Adrenal gland (tissue), 9 donors: ENCODE measurements at regions not wholly inside any gene's neighbourhood (a gene's known extent, or its start where the extent isn't known, plus 50 kb on each side); places are given as distances from the start of the nearest gene placed in this dataset.

Experiments
- DNase-seq, 7 donors: peaks; one replicate each; pipeline ENCODE4 v3.0.0-alpha.2; 2019 to 2020
- H3K27ac ChIP-seq, 5 donors: fragments of 200-600 bp; sonication (generic) in 4 of 5; 1 replicate in 3 of 5; 2 replicates in 2 of 5; pipeline versions ENCODE4 v1.5.1 to v1.8.0; 2016 to 2020; ENCODE audit warnings: mild to moderate bottlenecking in 1 of 5
- H3K27me3 ChIP-seq: fragments of 200-600 bp; 2 replicates; pipeline ENCODE4 v1.8.0; 2021
- H3K36me3 ChIP-seq, 2 donors: fragments of 200-600 bp; replicated peaks in 1 of 2; 1 replicate in 1 of 2; 2 replicates in 1 of 2; pipeline versions ENCODE4 v1.5.1 to v1.8.0; 2018 to 2022
- H3K4me1 ChIP-seq, 2 donors: fragments of 200-600 bp; replicated peaks in 1 of 2; 1 replicate in 1 of 2; 2 replicates in 1 of 2; pipeline versions ENCODE4 v1.5.1 to v1.8.0; 2018 to 2021
- H3K4me3 ChIP-seq, 4 donors: fragments of 200-600 bp; sonication (generic) in 3 of 4; one replicate each; pipeline ENCODE4 v1.5.1; 2016 to 2018
- H3K9me3 ChIP-seq, 3 donors: fragments of 200-600 bp; sonication (generic) in 1 of 3; replicated peaks in 1 of 3; 1 replicate in 2 of 3; 2 replicates in 1 of 3; pipeline versions ENCODE4 v1.5.1 to v1.8.0; 2016 to 2021
- POLR2A ChIP-seq, 2 donors: fragments of 450-650 bp; IDR thresholded peaks; one replicate each; pipeline ENCODE4 v1.6.1; 2017; ENCODE audit warnings: antibody characterized with exemption in 2 of 2, mild to moderate bottlenecking in 2 of 2, moderate library complexity in 1 of 2
- WGBS, 4 donors: extraction: QIAGEN DNeasy Blood & Tissue Kit in 2 of 4; methylation state at CpG; one replicate each; pipeline versions ENCODE4 v1.1.5 to v1.1.7; 2013 to 2017; 5-methylcytosine and 5-hydroxymethylcytosine counted together
- intact Hi-C, 2 donors: fragments of 100-400 bp; cut with DNase I; formaldehyde crosslinking; loops; one replicate each; pipeline versions ENCODE4 v1.14.1 to v1.15.0; 2022 to 2023
- TF ChIP-seq, protein P1 (sequence below), 6 experiments: fragments of 450-650 bp in 4 of 6; fragments of 200-600 bp in 2 of 6; sonication (generic) in 1 of 6; IDR thresholded peaks; 1 replicate in 5 of 6; 2 replicates in 1 of 6; pipeline versions ENCODE4 v1.5.1 to v1.8.0; 2016 to 2021; ENCODE audit warnings: antibody characterized with exemption in 6 of 6, mild to moderate bottlenecking in 2 of 6, moderate library complexity in 1 of 6
- donor health status: healthy with polysubstance abuse.
- donor health status: Bipolar disorder and iron deficiency.
- donor health status: DM: yes; HTN: yes; CAD: no.
- donor health status: DM: no; HTN: no; CAD: no.
- donor health status: DM: no; HTN: no; CAD: no.

DNA sequence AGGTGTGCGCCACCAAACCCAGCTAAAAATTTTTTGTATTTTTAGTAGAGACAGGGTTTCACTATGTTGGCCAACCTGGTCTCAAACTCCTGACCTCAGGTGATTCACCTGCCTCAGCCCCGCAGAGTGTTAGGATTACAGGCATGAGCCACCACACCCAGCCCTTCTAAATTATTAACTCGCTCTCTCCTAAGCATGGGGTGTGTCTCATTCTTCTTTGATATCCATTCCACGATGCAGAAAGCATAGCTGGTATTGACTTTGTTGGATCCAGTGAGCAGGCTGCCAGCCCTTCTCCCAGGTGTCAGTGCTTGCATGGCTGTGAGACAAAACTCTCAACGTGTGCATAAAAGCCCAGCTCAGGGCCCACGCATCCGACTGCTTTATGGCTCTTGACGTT is 254.1 kb upstream of the PFKP start:
- no peaks in the 10 kb centered on the region for H3K36me3 ChIP-seq
- no peak for DNase-seq
- no peak for TF ChIP-seq POLR2A (IDR thresholded peaks at IDR 0.05)
- TF ChIP-seq, protein P1, sequence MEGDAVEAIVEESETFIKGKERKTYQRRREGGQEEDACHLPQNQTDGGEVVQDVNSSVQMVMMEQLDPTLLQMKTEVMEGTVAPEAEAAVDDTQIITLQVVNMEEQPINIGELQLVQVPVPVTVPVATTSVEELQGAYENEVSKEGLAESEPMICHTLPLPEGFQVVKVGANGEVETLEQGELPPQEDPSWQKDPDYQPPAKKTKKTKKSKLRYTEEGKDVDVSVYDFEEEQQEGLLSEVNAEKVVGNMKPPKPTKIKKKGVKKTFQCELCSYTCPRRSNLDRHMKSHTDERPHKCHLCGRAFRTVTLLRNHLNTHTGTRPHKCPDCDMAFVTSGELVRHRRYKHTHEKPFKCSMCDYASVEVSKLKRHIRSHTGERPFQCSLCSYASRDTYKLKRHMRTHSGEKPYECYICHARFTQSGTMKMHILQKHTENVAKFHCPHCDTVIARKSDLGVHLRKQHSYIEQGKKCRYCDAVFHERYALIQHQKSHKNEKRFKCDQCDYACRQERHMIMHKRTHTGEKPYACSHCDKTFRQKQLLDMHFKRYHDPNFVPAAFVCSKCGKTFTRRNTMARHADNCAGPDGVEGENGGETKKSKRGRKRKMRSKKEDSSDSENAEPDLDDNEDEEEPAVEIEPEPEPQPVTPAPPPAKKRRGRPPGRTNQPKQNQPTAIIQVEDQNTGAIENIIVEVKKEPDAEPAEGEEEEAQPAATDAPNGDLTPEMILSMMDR (IDR thresholded peaks at IDR 0.05), result no peak
- H3K4me3 ChIP-seq, result no peak overlapping the region
- H3K9me3 ChIP-seq, result no peaks in the 10 kb centered on the region
- H3K4me1 ChIP-seq, result no peaks in the 10 kb centered on the region
- intact Hi-C loops, result no loop called here
- WGBS, 4 donors, result 62 to 76% (median 68%) methylated on average over 8 of the region's 8 CpGs
- no peaks in the 10 kb centered on the region for H3K27me3 ChIP-seq
- H3K27ac ChIP-seq, result no peak overlapping the region

DNA sequence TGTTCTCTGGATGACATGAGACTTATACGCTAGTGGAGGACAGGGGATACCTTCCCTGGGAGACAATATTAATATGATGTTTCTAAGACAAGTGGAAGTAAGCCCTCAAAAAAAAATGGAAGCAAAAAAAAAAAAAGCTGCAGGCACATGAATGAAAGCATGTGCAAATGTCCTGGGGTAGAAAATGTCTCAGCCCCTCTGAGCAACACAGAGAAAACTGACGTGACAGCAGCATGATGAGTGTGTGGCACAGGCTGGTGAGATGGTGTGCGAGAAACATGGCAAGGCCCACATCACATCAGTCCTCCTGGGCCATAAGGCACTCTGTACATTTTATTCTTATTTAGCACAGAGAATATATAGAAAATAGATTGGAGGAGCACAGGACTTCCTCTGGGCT is 254.7 kb upstream of the PFKP start:
- no peak for DNase-seq
- TF ChIP-seq, protein P1 (IDR thresholded peaks at IDR 0.05), result no peak
- TF ChIP-seq POLR2A (IDR thresholded peaks at IDR 0.05), result no peak
- 74 to 89% (median 86%) methylated on average over 3 of the region's 3 CpGs for WGBS, 4 donors
- H3K4me3 ChIP-seq, result no peak overlapping the region
- no peaks in the 10 kb centered on the region for H3K4me1 ChIP-seq
- no peaks in the 10 kb centered on the region for H3K36me3 ChIP-seq
- no peaks in the 10 kb centered on the region for H3K27me3 ChIP-seq
- H3K9me3 ChIP-seq, result no peaks in the 10 kb centered on the region
- no peak overlapping the region for H3K27ac ChIP-seq
- intact Hi-C loops, result no loop called here

DNA sequence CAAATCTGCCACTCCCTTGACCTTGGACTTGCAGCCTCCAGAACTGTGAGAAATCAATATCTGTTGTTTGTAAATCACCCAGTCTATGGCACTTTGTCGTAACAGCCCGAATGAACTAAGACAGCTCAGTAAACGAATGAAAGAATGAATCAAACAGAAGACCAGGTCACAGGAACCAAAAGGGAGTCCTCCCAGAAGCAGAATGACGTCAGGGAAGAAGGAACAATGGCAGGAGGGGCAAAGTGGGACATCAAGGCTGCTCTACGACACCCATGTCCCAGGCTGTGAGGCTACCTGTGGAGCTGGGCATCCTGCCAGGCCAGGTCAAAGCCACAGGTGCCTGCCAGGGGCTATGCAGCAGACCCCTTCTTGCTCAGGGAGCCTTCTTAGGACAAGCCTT is 267.2 kb upstream of the PFKP start:
- WGBS, 4 donors, result 60 to 85% (median 64%) methylated on average over 5 of the region's 5 CpGs
- Histone ChIP-seq H3K4me1 (no peaks in the 10 kb centered on the region), H3K27ac (no peak overlapping the region), H3K4me3 (no peak overlapping the region), H3K27me3 (no peaks in the 10 kb centered on the region), H3K36me3 (no peaks in the 10 kb centered on the region), H3K9me3 (no peaks in the 10 kb centered on the region)
- intact Hi-C loops, result no loop called here
- no peak for TF ChIP-seq POLR2A (IDR thresholded peaks at IDR 0.05)
- TF ChIP-seq, protein P1 (IDR thresholded peaks at IDR 0.05), result no peak
- DNase-seq, result no peak

DNA sequence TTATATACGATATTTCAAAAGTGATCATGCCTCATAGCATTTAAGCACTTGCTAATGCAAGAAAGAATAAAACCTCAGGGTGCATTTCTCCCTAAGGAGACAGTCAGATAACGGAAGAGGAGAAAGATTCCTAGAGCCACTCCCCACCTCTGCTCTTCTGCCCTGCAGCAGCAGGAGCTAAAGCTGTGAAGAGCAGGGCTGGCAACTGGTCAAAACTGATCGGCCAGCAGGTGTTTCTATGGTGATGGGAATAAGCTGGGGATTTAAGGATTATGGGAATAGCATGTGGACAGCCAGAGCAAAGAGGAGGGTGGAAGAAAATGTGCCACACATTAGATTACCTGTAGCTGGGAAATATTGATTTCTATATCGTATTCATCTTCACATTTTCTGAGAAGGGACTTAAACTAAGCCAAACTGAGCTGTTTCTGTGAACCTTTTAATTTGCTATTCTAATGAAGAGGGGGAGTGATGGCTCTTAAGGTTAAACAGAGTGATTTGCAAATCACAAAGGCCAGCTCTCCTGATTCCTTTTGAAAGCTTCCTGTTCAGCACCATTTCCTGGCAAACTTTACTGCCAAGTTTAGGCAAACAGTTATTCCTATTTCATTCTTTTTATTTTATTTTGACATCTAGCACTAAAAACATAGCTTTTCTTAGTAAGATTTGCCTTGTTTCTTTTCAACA is 268.9 kb upstream of the PFKP start:
- WGBS, 4 donors, result 41 to 56% (median 44%) methylated on average over 4 of the region's 4 CpGs
- no peaks in the 10 kb centered on the region for H3K4me1 ChIP-seq
- H3K36me3 ChIP-seq, result no peaks in the 10 kb centered on the region
- DNase-seq, result no peak
- H3K9me3 ChIP-seq, result no peaks in the 10 kb centered on the region
- H3K27ac ChIP-seq, result no peak overlapping the region
- intact Hi-C loops, result no loop called here
- no peaks in the 10 kb centered on the region for H3K27me3 ChIP-seq
- TF ChIP-seq, protein P1 (IDR thresholded peaks at IDR 0.05), result no peak
- TF ChIP-seq POLR2A (IDR thresholded peaks at IDR 0.05), result no peak
- no peak overlapping the region for H3K4me3 ChIP-seq
